ENCODE measurements at regions not wholly inside any gene's neighbourhood (a gene's known extent, or its start where the extent isn't known, plus 50 kb on each side); places are given as distances from the start of the nearest gene placed in this dataset.

DNA sequence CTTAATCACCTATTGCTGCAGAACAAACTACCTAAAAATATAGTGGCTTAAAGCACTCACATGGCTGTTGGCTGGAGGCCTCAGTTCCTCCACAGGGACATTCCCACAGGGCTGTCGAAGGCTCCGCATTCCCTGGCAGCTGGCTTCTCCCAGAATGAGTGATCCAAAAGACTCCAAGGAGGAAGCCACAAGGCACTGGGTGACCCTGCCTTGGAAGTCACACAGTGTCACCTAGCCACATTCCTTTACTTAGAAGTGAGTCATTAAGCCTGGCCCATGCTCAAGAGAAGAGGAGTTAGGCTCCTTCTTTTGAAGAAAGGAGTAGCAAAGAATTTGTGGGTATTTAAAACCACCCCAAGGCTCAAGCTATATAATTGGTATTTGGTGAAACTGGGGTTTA lies 63.9 kb upstream of the MAP1LC3B2 start:
- DNase-seq, result no peak

DNA sequence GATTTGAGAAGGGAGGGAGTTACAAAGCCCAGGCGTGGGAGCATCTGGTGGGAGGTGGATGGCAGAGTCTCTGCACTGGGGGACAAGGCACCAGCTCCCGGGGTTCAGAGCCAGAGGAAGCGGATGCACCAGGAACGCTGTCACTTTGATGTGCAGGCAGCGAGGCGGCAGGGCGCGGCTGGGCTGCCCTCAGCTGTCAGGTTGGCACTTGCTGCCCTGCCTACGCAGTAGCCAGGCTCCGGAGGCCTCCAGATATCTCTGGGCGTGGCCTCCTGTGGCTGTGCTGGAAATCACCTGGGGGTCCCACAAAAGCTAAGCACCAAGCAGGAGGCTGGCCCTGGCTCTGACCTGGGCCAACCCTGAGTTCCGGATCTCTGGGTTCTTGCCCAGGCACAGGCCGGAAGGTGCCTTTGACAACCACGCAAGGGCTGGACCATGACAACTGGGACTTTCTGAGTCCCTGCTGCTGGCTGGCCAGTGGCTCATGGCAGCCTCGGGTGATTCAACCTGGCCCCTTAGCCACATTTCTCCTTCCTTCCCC lies 62.1 kb upstream of the MAP1LC3B2 start:
- no peak for DNase-seq

- DNase-seq, result no peak
Observed at GRCh38 chr12:116498471-116498870, 60.7 kb upstream of the MAP1LC3B2 start.

DNA sequence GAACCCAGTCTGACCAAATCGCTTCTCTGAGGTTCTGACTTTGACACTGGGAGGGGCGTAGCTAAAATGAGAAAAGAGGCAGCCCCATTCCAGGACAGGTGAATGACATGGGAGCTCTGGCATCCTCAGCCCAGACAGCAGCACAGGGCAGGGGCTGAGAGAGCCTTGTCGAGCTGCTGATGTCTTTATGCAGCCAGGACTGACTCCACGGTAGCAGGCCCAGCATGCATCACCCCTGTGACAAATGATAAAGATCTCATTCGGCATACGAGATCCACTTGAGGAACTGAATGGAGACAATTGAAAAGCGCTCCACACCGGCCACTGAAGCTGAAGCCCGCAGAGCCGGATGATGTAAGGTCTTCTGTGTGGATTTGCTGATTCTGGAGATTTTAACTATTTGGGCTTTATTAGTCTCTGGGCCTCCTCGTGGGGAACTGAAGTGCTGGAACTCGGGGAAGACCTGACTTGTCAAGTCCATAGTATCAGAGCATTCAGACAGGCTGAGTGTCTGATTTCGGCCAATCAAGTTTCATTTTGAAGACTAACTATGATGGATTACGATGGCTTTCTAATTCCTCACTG lies 56.9 kb upstream of the MAP1LC3B2 start:
- DNase-seq, result no peak

- DNase-seq, result no peak
Observed at GRCh38 chr12:116502989-116503496, 56.1 kb upstream of the MAP1LC3B2 start.

- DNase-seq, result no peak
Observed at GRCh38 chr12:116504438-116504837, 54.7 kb upstream of the MAP1LC3B2 start.

DNA sequence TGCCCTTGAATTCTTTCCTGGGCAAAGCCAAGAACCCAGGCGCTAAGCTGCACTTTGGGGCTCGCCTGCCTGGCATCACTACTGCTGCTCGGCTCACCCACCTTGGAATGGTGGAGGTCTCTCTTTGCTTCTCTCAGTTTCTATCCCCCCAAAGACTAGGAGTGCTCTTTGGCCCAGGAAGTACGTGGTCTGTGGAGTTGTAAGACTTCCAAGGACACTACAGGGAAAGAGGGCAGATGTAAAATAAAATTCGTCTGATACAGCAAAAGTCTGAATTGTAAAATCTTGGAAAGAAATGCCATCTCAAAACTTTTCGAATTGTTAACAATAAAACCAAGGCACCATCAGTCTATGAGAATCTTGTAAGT lies 52.5 kb upstream of the MAP1LC3B2 start:
- no peak for DNase-seq

DNA sequence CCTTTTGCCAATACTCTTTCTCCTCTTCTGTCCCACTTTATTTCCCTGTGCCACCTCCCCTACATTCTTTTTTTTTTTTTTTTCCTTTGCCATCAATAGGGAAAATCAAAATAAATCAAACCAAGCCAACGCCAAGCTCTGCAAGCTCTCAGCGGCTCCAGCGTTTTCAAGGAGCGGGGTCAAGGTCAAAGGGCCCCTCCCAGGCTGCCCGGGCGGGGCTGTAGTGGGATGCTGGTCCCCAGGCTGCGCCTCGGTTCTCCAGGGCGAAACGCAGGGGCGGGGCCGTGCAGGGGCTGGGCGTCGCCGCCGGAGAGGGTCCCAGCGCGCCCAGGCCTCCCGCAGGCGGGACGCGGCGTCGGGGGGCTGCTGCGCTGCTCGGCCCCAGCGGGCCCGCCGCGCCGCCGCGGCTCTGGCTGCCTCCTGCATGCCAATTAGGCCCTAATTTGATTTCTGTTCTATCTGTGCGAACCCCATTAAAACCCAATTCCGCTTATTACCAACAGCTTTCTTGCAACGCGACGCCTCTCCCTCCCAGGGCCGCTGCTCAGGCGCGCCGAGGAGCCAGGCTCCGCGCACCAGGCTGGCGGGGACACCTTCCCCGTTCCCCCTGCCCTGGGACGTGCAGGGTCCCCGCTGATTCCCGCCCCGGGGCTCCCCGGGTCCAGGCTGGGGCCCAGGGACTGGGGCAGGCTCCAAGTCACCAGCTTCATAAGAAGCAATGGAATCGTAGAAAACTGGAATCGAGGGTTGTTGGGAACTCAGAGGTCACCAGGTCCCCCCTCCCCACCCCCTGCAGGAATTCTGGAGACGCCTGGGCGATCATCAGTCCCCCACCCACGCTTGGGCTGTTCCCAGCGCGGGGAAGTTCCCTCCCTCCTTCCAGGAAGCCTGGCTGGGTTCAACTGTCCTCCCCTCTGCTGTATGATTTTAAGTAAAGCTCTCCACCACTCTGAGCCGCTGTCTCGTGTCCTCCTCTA lies 50.7 kb upstream of the MAP1LC3B2 start:
- no peak for DNase-seq

Data from hindlimb muscle (tissue), 1 donor.